Dermis blood vessel endothelial cell (primary cell): ENCODE measurements at regions not wholly inside any gene's neighbourhood (a gene's known extent, or its start where the extent isn't known, plus 50 kb on each side); places are given as distances from the start of the nearest gene placed in this dataset.
"Not testable (repeated sequence)": the region's sequence is repeated elsewhere in the genome, so short reads cannot be mapped to it uniquely, and the experiment has no call there.

Source experiments
- DNase-seq: peaks from one replicate; pipeline ENCODE4 v3.0.0; 2010

- DNase-seq, result not testable (repeated sequence)
Observed at GRCh38 chr2:101645886-101646285, 51.6 kb upstream of the MAP4K4 start.

- DNase-seq, result no peak
Observed at GRCh38 chr2:101644842-101645383, 52.6 kb upstream of the MAP4K4 start.

- DNase-seq, result no peak
Observed at GRCh38 chr2:101643004-101643524, 54.4 kb upstream of the MAP4K4 start.

GRCh38 chr2:101638817-101639605, 58.5 kb upstream of the MAP4K4 start:
- no peak for DNase-seq

- peak; percentile 13 for DNase-seq
Observed at GRCh38 chr2:101638181-101638711, 59.3 kb upstream of the MAP4K4 start.

- peak; percentile 17 for DNase-seq
Observed at GRCh38 chr2:101630224-101630949, 67.1 kb upstream of the MAP4K4 start.

GRCh38 chr2:101628030-101628392, 69.5 kb upstream of the MAP4K4 start:
- DNase-seq, result no peak

GRCh38 chr2:101627285-101628029, 70.0 kb upstream of the MAP4K4 start:
- DNase-seq, result no peak

- not testable (repeated sequence) for DNase-seq
Observed at GRCh38 chr2:101625814-101626213, 71.7 kb upstream of the MAP4K4 start.

- DNase-seq, result no peak
Observed at GRCh38 chr2:101625387-101625786, 72.1 kb upstream of the MAP4K4 start.

- no peak for DNase-seq
Observed at GRCh38 chr2:101624706-101625332, 72.7 kb upstream of the MAP4K4 start.

- no peak for DNase-seq
Observed at GRCh38 chr2:101623031-101623521, 74.4 kb upstream of the MAP4K4 start.

GRCh38 chr2:101622210-101623030, 75.1 kb upstream of the MAP4K4 start:
- DNase-seq, result no peak

GRCh38 chr2:101619191-101619591, 78.3 kb upstream of the MAP4K4 start:
- peak; percentile 97 for DNase-seq

- no peak for DNase-seq
Observed at GRCh38 chr2:101617796-101618195, 79.7 kb upstream of the MAP4K4 start.

GRCh38 chr2:101617188-101617587, 80.3 kb upstream of the MAP4K4 start:
- DNase-seq, result peak; percentile 12

GRCh38 chr2:101614127-101614759, 83.3 kb upstream of the MAP4K4 start:
- no peak for DNase-seq

- DNase-seq, result no peak
Observed at GRCh38 chr2:101613056-101613704, 84.3 kb upstream of the MAP4K4 start.

- no peak for DNase-seq
Observed at GRCh38 chr2:101612019-101612418, 85.5 kb upstream of the MAP4K4 start.

GRCh38 chr2:101610750-101611315, 86.7 kb upstream of the MAP4K4 start:
- DNase-seq, result no peak
